Caco-2 (cell line): ENCODE measurements at regions not wholly inside any gene's neighbourhood (a gene's known extent, or its start where the extent isn't known, plus 50 kb on each side); places are given as distances from the start of the nearest gene placed in this dataset.

ENCODE experiments used
- BruUV-seq: library from RNA; stranded (reverse); fragments of 400-500 nt; replicated peaks from 2 replicates; lab custom pipeline; 2021; lab: Mats Ljungman, UMichigan
- CTCF ChIA-PET: fragments of 300-600 bp; sonication (Branson Sonifier 250); formaldehyde crosslinking; loops from one replicate; lab custom pipeline; 2022; ENCODE audit warnings: antibody characterized with exemption; lab: Charles Lee
- POLR2A ChIA-PET: fragments of 300-600 bp; sonication (Branson Sonifier 250); formaldehyde crosslinking; loops from one replicate; lab custom pipeline; 2022; ENCODE audit warnings: antibody characterized with exemption; lab: Charles Lee
- DNase-seq, 2 experiments: peaks; one replicate each; pipeline versions ENCODE4 v3.0.0 to v3.0.0-alpha.2; 2020 to 2022
- H3K27me3 ChIP-seq: replicated peaks from 2 replicates; pipeline ENCODE4 v1.6.0; 2011; ENCODE audit warnings: low read length; ENCODE audit not compliant: control insufficient read depth, insufficient read depth
- H3K36me3 ChIP-seq: 2 replicates; pipeline ENCODE4 v1.5.1; 2011; ENCODE audit warnings: low read length; ENCODE audit not compliant: control insufficient read depth, insufficient read depth
- H3K4me1 ChIP-seq: fragments of 250-450 bp; sonication (Bioruptor Pico); 2 replicates; pipeline ENCODE4 v1.5.1; 2020; ENCODE audit warnings: mild to moderate bottlenecking
- H3K4me3 ChIP-seq: 2 replicates; pipeline ENCODE4 v1.5.1; 2011; ENCODE audit warnings: low read depth, mild to moderate bottlenecking, control low read depth, low read length
- H3K9me3 ChIP-seq: fragments of 250-450 bp; sonication (Bioruptor Pico); 2 replicates; pipeline ENCODE4 v1.5.1; 2020; ENCODE audit warnings: mild to moderate bottlenecking, moderate library complexity
- H3K27ac Mint-ChIP-seq: one replicate; pipeline ENCODE4 v1.8.0; 2022; ENCODE audit warnings: mixed read lengths; ENCODE audit not compliant: unreplicated experiment
- H3K27me3 Mint-ChIP-seq: one replicate; pipeline ENCODE4 v1.8.0; 2022; ENCODE audit warnings: mixed read lengths; ENCODE audit not compliant: insufficient read depth, unreplicated experiment
- H3K36me3 Mint-ChIP-seq: one replicate; pipeline ENCODE4 v1.8.0; 2022; ENCODE audit warnings: mild to moderate bottlenecking, mixed read lengths; ENCODE audit not compliant: insufficient read depth, unreplicated experiment
- H3K4me1 Mint-ChIP-seq: one replicate; pipeline ENCODE4 v1.8.0; 2022; ENCODE audit warnings: low read depth, mixed read lengths; ENCODE audit not compliant: unreplicated experiment
- H3K4me3 Mint-ChIP-seq: one replicate; pipeline ENCODE4 v1.8.0; 2022; ENCODE audit warnings: mild to moderate bottlenecking, moderate library complexity, mixed read lengths; ENCODE audit not compliant: unreplicated experiment
- H3K9me3 Mint-ChIP-seq: one replicate; pipeline ENCODE4 v1.8.0; 2022; ENCODE audit warnings: mixed read lengths; ENCODE audit not compliant: unreplicated experiment
- CTCF ChIP-seq, 2 experiments: fragments of 200-600 bp in 1 of 2; IDR thresholded peaks; 1 replicate in 1 of 2; 2 replicates in 1 of 2; pipeline versions ENCODE4 v1.5.1 to v1.8.0; 2011 to 2022; ENCODE audit warnings: antibody characterized with exemption in 1 of 2, control low read depth in 1 of 2, inconsistent platforms in 1 of 2, low read depth in 1 of 2, low read length in 1 of 2, mild to moderate bottlenecking in 1 of 2, moderate library complexity in 1 of 2; ENCODE audit not compliant: insufficient read depth in 1 of 2, severe bottlenecking in 1 of 2, unreplicated experiment in 1 of 2
- intact Hi-C: fragments of 100-400 bp; cut with micrococcal nuclease; formaldehyde crosslinking; loops from one replicate; pipeline ENCODE4 v1.10.0; 2022; ENCODE audit not compliant: unreplicated experiment

- H3K27me3 Mint-ChIP-seq = no peaks in the 10 kb centered on the region
These were observed 104.0 kb upstream of the WNT4 start for GRCh38 chr1:22246755-22247480.

GRCh38 chr1:22247527-22248245, 104.8 kb upstream of the WNT4 start:
- Mint-ChIP-seq H3K27me3 (no peaks in the 10 kb centered on the region), H3K36me3 (no peaks in the 10 kb centered on the region), H3K9me3 (no peaks in the 10 kb centered on the region), H3K4me1 (peaks cover 17% of the 10 kb centered on the region), H3K27ac (no peak overlapping the region), H3K4me3 (no peak overlapping the region)
- Histone ChIP-seq H3K36me3 (no peaks in the 10 kb centered on the region), H3K27me3 (no peaks in the 10 kb centered on the region), H3K4me1 (no peaks in the 10 kb centered on the region), H3K4me3 (no peak overlapping the region), H3K9me3 (no peaks in the 10 kb centered on the region)
- intact Hi-C loops = no loop called here
- TF ChIP-seq CTCF (IDR thresholded peaks at IDR 0.05; ENCODE audit: insufficient read depth in 1 of 2, low read depth in 1 of 2, low read length in 1 of 2, severe bottlenecking in 1 of 2, unreplicated experiment in 1 of 2) = no peak
- no TSS peak for BruUV-seq
- no peak for DNase-seq
- ChIA-PET POLR2A (no interaction called here), CTCF (no interaction called here)

More at GRCh38 chr1:22246755-22247480, 104.0 kb upstream of the WNT4 start:
- no peak overlapping the region for H3K27ac Mint-ChIP-seq
- H3K9me3 Mint-ChIP-seq = no peaks in the 10 kb centered on the region
- no TSS peak for BruUV-seq
- peaks cover 9% of the 10 kb centered on the region for H3K4me1 Mint-ChIP-seq
- intact Hi-C loops = no loop called here
- POLR2A ChIA-PET = no interaction called here
- Histone ChIP-seq H3K9me3 (no peaks in the 10 kb centered on the region), H3K27me3 (no peaks in the 10 kb centered on the region), H3K36me3 (no peaks in the 10 kb centered on the region), H3K4me1 (no peaks in the 10 kb centered on the region), H3K4me3 (no peak overlapping the region)
- CTCF ChIA-PET = no interaction called here
- H3K4me3 Mint-ChIP-seq = no peak overlapping the region
- DNase-seq = no peak
- TF ChIP-seq CTCF (IDR thresholded peaks at IDR 0.05; ENCODE audit: insufficient read depth in 1 of 2, low read depth in 1 of 2, low read length in 1 of 2, severe bottlenecking in 1 of 2, unreplicated experiment in 1 of 2) = no peak
- H3K36me3 Mint-ChIP-seq = no peaks in the 10 kb centered on the region

GRCh38 chr1:22248746-22249145, 105.8 kb upstream of the WNT4 start:
- TF ChIP-seq CTCF (IDR thresholded peaks at IDR 0.05; ENCODE audit: insufficient read depth in 1 of 2, low read depth in 1 of 2, low read length in 1 of 2, severe bottlenecking in 1 of 2, unreplicated experiment in 1 of 2) = no peak
- no peaks in the 10 kb centered on the region for H3K9me3 Mint-ChIP-seq
- no peak overlapping the region for H3K27ac Mint-ChIP-seq
- ChIA-PET CTCF (no interaction called here), POLR2A (no interaction called here)
- H3K4me1 Mint-ChIP-seq = peaks cover 20% of the 10 kb centered on the region
- BruUV-seq = no TSS peak
- H3K4me1 ChIP-seq = no peaks in the 10 kb centered on the region
- H3K36me3 Mint-ChIP-seq = no peaks in the 10 kb centered on the region
- no peaks in the 10 kb centered on the region for H3K27me3 Mint-ChIP-seq
- H3K36me3 ChIP-seq = no peaks in the 10 kb centered on the region
- no peaks in the 10 kb centered on the region for H3K9me3 ChIP-seq
- H3K27me3 ChIP-seq = no peaks in the 10 kb centered on the region
- intact Hi-C loops = no loop called here
- no peak overlapping the region for H3K4me3 ChIP-seq
- H3K4me3 Mint-ChIP-seq = no peak overlapping the region
- no peak for DNase-seq
